ENCODE measurements at regions not wholly inside any gene's neighbourhood (a gene's known extent, or its start where the extent isn't known, plus 50 kb on each side); places are given as distances from the start of the nearest gene placed in this dataset.

GRCh38 chr2:129300456-129300855 lies 679.0 kb upstream of the RAB6C start:
- Histone ChIP-seq H3K9ac (ENCODE audit: low read depth, low read length) (no peak overlapping the region), H3K27me3 (ENCODE audit: control insufficient read depth, insufficient read depth, low read length) (no peaks in the 10 kb centered on the region), H3K4me1 (ENCODE audit: control insufficient read depth, insufficient read depth, low read length) (no peaks in the 10 kb centered on the region), H3K9me3 (ENCODE audit: control insufficient read depth, insufficient read depth, low read length) (no peaks in the 10 kb centered on the region), H3K36me3 (ENCODE audit: control insufficient read depth, insufficient read depth, low read length) (no peaks in the 10 kb centered on the region), H3K4me3 (ENCODE audit: low read depth, low read length) (no peak overlapping the region)

DNA sequence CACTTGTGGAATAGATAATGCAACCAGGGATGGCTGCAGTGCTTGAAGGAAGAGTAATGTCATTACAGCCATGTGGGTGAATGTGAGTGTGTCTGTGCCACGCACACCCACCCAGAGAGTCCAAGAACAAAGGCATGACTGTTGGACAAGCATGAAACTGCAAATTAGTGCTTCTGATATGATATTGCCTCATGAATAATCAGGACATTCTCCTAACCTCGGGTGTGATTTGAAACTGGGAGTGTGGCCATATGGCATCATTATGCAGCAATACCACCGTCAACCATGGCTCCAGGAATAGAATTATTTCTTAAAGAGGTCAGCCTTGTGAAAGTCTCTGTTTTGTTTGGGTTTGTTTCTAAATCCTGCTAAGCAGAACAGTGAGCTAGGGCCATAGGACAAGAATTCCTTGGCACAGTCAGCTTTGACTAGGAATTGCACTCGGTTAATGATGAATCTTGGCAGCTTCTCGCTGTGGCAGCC lies 678.0 kb upstream of the RAB6C start:
- H3K4me3 ChIP-seq (ENCODE audit: low read depth, low read length) = no peak overlapping the region
- H3K9ac ChIP-seq (ENCODE audit: low read depth, low read length) = no peak overlapping the region
- H3K9me3 ChIP-seq (ENCODE audit: control insufficient read depth, insufficient read depth, low read length) = no peaks in the 10 kb centered on the region
- no peaks in the 10 kb centered on the region for H3K27me3 ChIP-seq (ENCODE audit: control insufficient read depth, insufficient read depth, low read length)
- no peaks in the 10 kb centered on the region for H3K4me1 ChIP-seq (ENCODE audit: control insufficient read depth, insufficient read depth, low read length)
- no peaks in the 10 kb centered on the region for H3K36me3 ChIP-seq (ENCODE audit: control insufficient read depth, insufficient read depth, low read length)

- no peaks in the 10 kb centered on the region for H3K36me3 ChIP-seq (ENCODE audit: control insufficient read depth, insufficient read depth, low read length)
- no peak overlapping the region for H3K9ac ChIP-seq (ENCODE audit: low read depth, low read length)
- no peaks in the 10 kb centered on the region for H3K27me3 ChIP-seq (ENCODE audit: control insufficient read depth, insufficient read depth, low read length)
- H3K9me3 ChIP-seq (ENCODE audit: control insufficient read depth, insufficient read depth, low read length) = no peaks in the 10 kb centered on the region
- H3K4me3 ChIP-seq (ENCODE audit: low read depth, low read length) = no peak overlapping the region
- no peaks in the 10 kb centered on the region for H3K4me1 ChIP-seq (ENCODE audit: control insufficient read depth, insufficient read depth, low read length)
Observed at GRCh38 chr2:129302106-129302505, 677.4 kb upstream of the RAB6C start.

DNA sequence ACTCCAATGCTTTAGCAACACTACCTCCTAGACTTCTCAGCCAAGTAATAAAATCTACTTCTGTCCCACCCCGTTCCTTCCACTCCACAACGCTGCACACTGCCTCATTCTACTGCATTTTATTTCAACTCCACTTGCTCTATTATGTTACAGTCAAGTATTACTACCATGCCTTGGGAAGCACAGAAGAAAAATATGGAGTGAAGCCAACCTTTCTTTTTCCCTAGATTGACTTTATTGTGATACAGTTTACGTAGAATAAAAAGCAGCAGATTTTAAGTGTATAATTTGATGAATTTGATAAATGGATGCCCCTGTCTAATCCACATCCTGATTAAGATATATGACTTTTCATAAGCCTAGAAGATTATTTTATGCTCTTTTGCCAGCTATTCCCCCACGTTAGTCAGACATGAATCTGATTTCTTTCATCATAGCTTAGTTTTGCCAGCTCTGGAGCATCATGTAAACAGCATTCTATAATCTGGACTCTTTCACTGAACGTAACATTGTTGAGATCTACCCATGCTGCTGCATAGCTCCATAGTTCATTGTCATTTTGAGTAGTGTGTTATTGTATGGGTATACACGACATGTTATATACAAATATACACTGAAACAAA lies 676.8 kb upstream of the RAB6C start:
- H3K4me1 ChIP-seq (ENCODE audit: control insufficient read depth, insufficient read depth, low read length) = no peaks in the 10 kb centered on the region
- H3K9ac ChIP-seq (ENCODE audit: low read depth, low read length) = no peak overlapping the region
- no peak overlapping the region for H3K4me3 ChIP-seq (ENCODE audit: low read depth, low read length)
- H3K9me3 ChIP-seq (ENCODE audit: control insufficient read depth, insufficient read depth, low read length) = no peaks in the 10 kb centered on the region
- H3K36me3 ChIP-seq (ENCODE audit: control insufficient read depth, insufficient read depth, low read length) = no peaks in the 10 kb centered on the region
- H3K27me3 ChIP-seq (ENCODE audit: control insufficient read depth, insufficient read depth, low read length) = no peaks in the 10 kb centered on the region

DNA sequence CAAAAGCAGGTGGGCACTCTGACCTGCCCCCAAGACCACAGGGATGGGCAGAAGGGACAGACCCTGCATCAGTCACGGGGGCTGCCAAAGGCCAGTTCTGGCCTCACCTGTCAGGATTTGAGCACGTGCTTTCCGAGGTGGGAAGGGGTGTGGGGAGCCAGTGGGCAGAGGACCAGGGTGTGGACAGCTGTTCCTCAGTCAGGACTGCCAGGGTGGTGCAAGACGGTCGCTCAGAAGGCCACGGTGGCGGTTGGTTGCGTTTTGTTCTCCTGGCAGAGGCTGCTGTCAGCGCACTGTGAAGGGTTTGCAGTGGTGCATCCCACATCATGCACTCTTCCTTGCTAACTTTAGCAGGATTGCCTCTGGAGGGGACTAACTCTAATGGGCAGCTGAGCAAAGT lies 665.3 kb upstream of the RAB6C start:
- no peaks in the 10 kb centered on the region for H3K27me3 ChIP-seq (ENCODE audit: control insufficient read depth, insufficient read depth, low read length)
- no peaks in the 10 kb centered on the region for H3K36me3 ChIP-seq (ENCODE audit: control insufficient read depth, insufficient read depth, low read length)
- no peak overlapping the region for H3K4me3 ChIP-seq (ENCODE audit: low read depth, low read length)
- no peaks in the 10 kb centered on the region for H3K9me3 ChIP-seq (ENCODE audit: control insufficient read depth, insufficient read depth, low read length)
- H3K4me1 ChIP-seq (ENCODE audit: control insufficient read depth, insufficient read depth, low read length) = no peaks in the 10 kb centered on the region
- no peak overlapping the region for H3K9ac ChIP-seq (ENCODE audit: low read depth, low read length)

DNA sequence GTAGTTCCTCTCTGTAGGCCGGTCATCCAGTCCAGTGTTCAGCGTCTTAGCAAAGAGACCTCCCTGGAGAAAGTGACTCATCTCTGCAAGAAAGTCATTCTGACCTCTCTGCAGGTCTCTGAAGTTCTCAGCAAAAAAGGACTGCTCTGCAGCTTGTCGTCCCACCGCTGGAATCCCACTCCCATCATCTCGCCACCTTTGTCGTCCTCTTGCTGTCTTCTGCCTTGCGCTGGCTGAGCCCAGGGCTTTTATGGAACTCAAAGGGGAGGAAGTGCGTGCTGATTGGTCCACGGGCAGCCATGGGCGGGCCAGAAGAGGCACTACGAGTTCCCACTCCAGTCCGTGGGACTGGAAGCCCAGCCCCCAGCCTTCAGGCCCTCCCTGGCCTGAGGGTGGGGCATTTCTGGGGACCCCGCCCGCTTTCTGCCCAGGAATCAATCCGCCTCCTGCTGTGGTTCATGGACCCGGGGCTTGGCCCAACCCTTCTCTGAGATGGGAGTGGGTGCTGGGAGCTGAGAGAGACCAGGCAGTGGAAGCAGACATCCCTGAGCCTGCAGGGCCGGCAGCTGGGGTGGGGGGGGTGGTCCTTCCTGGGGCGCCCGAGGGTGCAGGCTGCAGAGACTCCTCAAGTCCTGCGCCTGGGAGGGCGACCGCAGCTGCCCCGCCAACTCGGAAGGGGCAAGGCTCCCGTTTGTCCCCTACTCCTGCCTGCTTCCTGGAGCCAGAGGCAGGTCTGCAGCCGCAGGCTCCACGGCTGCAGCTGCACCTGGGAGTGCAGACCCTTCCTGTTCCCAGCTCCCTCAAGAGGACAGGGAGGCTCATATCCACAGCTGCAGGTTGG lies 660.7 kb upstream of the RAB6C start:
- H3K9me3 ChIP-seq (ENCODE audit: control insufficient read depth, insufficient read depth, low read length) = no peaks in the 10 kb centered on the region
- peak overlapping the region; percentile 76 for H3K4me3 ChIP-seq (ENCODE audit: low read depth, low read length)
- no peaks in the 10 kb centered on the region for H3K36me3 ChIP-seq (ENCODE audit: control insufficient read depth, insufficient read depth, low read length)
- H3K4me1 ChIP-seq (ENCODE audit: control insufficient read depth, insufficient read depth, low read length) = peaks cover 3% of the 10 kb centered on the region
- peak overlapping the region; percentile 37 for H3K9ac ChIP-seq (ENCODE audit: low read depth, low read length)
- no peaks in the 10 kb centered on the region for H3K27me3 ChIP-seq (ENCODE audit: control insufficient read depth, insufficient read depth, low read length)

- H3K36me3 ChIP-seq (ENCODE audit: control insufficient read depth, insufficient read depth, low read length) = no peaks in the 10 kb centered on the region
- peak overlapping the region; percentile 37 for H3K9ac ChIP-seq (ENCODE audit: low read depth, low read length)
- no peaks in the 10 kb centered on the region for H3K27me3 ChIP-seq (ENCODE audit: control insufficient read depth, insufficient read depth, low read length)
- peak overlapping the region; percentile 76 for H3K4me3 ChIP-seq (ENCODE audit: low read depth, low read length)
- peaks cover 3% of the 10 kb centered on the region for H3K4me1 ChIP-seq (ENCODE audit: control insufficient read depth, insufficient read depth, low read length)
- no peaks in the 10 kb centered on the region for H3K9me3 ChIP-seq (ENCODE audit: control insufficient read depth, insufficient read depth, low read length)
Observed at GRCh38 chr2:129319422-129319717, 660.1 kb upstream of the RAB6C start.

GRCh38 chr2:129320288-129320687 lies 659.2 kb upstream of the RAB6C start:
- no peak overlapping the region for H3K9ac ChIP-seq (ENCODE audit: low read depth, low read length)
- no peaks in the 10 kb centered on the region for H3K27me3 ChIP-seq (ENCODE audit: control insufficient read depth, insufficient read depth, low read length)
- H3K36me3 ChIP-seq (ENCODE audit: control insufficient read depth, insufficient read depth, low read length) = no peaks in the 10 kb centered on the region
- H3K4me1 ChIP-seq (ENCODE audit: control insufficient read depth, insufficient read depth, low read length) = peaks cover 3% of the 10 kb centered on the region
- no peak overlapping the region for H3K4me3 ChIP-seq (ENCODE audit: low read depth, low read length)
- H3K9me3 ChIP-seq (ENCODE audit: control insufficient read depth, insufficient read depth, low read length) = no peaks in the 10 kb centered on the region

- peaks cover 3% of the 10 kb centered on the region for H3K4me1 ChIP-seq (ENCODE audit: control insufficient read depth, insufficient read depth, low read length)
- no peaks in the 10 kb centered on the region for H3K9me3 ChIP-seq (ENCODE audit: control insufficient read depth, insufficient read depth, low read length)
- H3K36me3 ChIP-seq (ENCODE audit: control insufficient read depth, insufficient read depth, low read length) = no peaks in the 10 kb centered on the region
- H3K27me3 ChIP-seq (ENCODE audit: control insufficient read depth, insufficient read depth, low read length) = no peaks in the 10 kb centered on the region
- no peak overlapping the region for H3K4me3 ChIP-seq (ENCODE audit: low read depth, low read length)
- no peak overlapping the region for H3K9ac ChIP-seq (ENCODE audit: low read depth, low read length)
Observed at GRCh38 chr2:129324349-129324748, 655.1 kb upstream of the RAB6C start.

DNA sequence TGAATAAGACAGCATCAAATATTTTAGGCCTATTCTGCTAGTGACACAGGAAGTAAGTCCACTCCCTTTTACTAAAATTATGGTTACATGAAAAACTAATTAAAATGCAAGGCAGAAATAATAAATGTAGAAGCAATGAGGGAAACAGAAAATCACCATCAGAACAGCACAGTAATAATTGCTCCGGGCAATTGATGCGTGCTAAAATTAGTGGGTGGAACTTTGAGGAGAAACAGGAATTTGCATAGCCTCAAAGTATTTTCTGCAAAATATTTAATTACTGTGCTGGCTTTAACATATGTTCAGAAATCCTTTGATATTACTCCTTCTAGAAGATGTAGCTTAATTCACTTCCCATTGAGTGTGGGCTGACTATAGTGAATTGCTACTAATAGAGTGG lies 654.3 kb upstream of the RAB6C start:
- Histone ChIP-seq H3K36me3 (ENCODE audit: control insufficient read depth, insufficient read depth, low read length) (no peaks in the 10 kb centered on the region), H3K27me3 (ENCODE audit: control insufficient read depth, insufficient read depth, low read length) (no peaks in the 10 kb centered on the region), H3K9ac (ENCODE audit: low read depth, low read length) (no peak overlapping the region), H3K4me3 (ENCODE audit: low read depth, low read length) (no peak overlapping the region), H3K4me1 (ENCODE audit: control insufficient read depth, insufficient read depth, low read length) (no peaks in the 10 kb centered on the region), H3K9me3 (ENCODE audit: control insufficient read depth, insufficient read depth, low read length) (no peaks in the 10 kb centered on the region)

- Histone ChIP-seq H3K4me3 (ENCODE audit: low read depth, low read length) (no peak overlapping the region), H3K9me3 (ENCODE audit: control insufficient read depth, insufficient read depth, low read length) (no peaks in the 10 kb centered on the region), H3K4me1 (ENCODE audit: control insufficient read depth, insufficient read depth, low read length) (no peaks in the 10 kb centered on the region), H3K27me3 (ENCODE audit: control insufficient read depth, insufficient read depth, low read length) (no peaks in the 10 kb centered on the region), H3K36me3 (ENCODE audit: control insufficient read depth, insufficient read depth, low read length) (no peaks in the 10 kb centered on the region), H3K9ac (ENCODE audit: low read depth, low read length) (no peak overlapping the region)
Observed at GRCh38 chr2:129329574-129329973, 649.9 kb upstream of the RAB6C start.

DNA sequence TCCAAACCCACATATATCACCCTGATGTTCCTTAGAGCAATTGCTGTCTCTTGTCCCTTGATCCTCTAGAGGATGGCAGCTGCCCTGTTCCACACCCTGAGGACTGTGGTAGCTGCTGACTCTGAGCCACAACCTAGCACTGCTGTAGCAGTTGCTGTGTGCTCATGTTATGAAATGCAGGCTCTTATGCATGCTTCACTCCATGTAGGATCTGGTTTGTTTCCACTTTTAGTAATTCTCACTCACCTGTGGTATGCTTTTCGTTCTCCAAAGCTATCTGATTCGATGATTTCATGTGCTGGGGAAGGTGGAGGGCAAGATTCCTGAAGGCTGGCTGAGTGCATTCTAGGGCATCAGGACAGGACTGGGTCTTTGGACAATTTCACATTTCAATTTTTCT lies 649.0 kb upstream of the RAB6C start:
- Histone ChIP-seq H3K9me3 (ENCODE audit: control insufficient read depth, insufficient read depth, low read length) (no peaks in the 10 kb centered on the region), H3K36me3 (ENCODE audit: control insufficient read depth, insufficient read depth, low read length) (no peaks in the 10 kb centered on the region), H3K27me3 (ENCODE audit: control insufficient read depth, insufficient read depth, low read length) (no peaks in the 10 kb centered on the region), H3K4me1 (ENCODE audit: control insufficient read depth, insufficient read depth, low read length) (no peaks in the 10 kb centered on the region), H3K4me3 (ENCODE audit: low read depth, low read length) (no peak overlapping the region), H3K9ac (ENCODE audit: low read depth, low read length) (no peak overlapping the region)
